ENCODE measurements at regions not wholly inside any gene's neighbourhood (a gene's known extent, or its start where the extent isn't known, plus 50 kb on each side); places are given as distances from the start of the nearest gene placed in this dataset.

DNA sequence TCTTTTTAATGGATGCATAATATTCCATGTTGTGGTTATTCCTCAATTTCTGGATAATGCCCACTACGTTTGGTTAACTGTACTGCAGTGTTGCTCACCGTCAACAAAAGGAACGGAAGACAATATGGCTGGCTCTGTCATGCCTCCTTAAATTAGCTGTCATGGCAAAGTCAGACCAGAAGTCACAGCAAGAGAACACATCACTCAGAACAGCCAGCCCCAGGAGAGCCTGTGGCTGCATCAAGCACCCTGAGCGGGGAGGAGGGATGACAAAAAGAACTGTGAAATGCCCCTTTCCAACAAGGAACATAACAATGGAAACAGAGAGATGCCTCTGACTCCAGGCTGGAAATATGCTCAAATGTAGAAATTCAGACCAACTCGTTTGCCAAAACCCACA, 366.0 kb upstream of the ZNF507 start:
- Histone ChIP-seq H3K23me2 (ENCODE audit: low read depth, low read length) (0 out of 2 replicates have a peak, but pooled peaks cover 2% of the 10 kb centered on the region), H2BK20ac (ENCODE audit: low read length) (no peak overlapping the region), H2AFZ (ENCODE audit: low read length) (no peak overlapping the region), H3K4me2 (ENCODE audit: insufficient read depth in 1 of 2, low read depth in 2 of 2, low read length in 2 of 2) (no peak overlapping the region), H2BK12ac (ENCODE audit: low read depth, low read length) (no peak overlapping the region), H2AK5ac (ENCODE audit: low read depth, low read length) (no peak overlapping the region), H3K23ac (ENCODE audit: insufficient read length) (no peak overlapping the region), H3K9ac (replicated peaks in 1 of 4; ENCODE audit: extremely low read depth in 1 of 4, low read depth in 3 of 4, low read length in 3 of 4) (no peak overlapping the region), H2BK120ac (replicated peaks; ENCODE audit: low read depth, low read length) (no peak overlapping the region), H4K91ac (replicated peaks; ENCODE audit: insufficient read length, low read length) (no peak overlapping the region), H3K18ac (ENCODE audit: extremely low read depth, low read length) (no peak overlapping the region), H3K27me3 (replicated peaks in 1 of 4; ENCODE audit: control insufficient read depth in 3 of 4, extremely low read depth in 1 of 4, insufficient read depth in 3 of 4, low read length in 3 of 4) (no peaks in the 10 kb centered on the region), H3K27ac (ENCODE audit: low read depth, low read length) (no peak overlapping the region), H3K4me1 (replicated peaks in 1 of 4; ENCODE audit: control insufficient read depth in 3 of 4, insufficient read depth in 4 of 4, low read length in 3 of 4) (no peaks in the 10 kb centered on the region), H3K9me3 (ENCODE audit: insufficient read depth in 2 of 2, low read depth in 1 of 2, low read length in 1 of 2) (no peaks in the 10 kb centered on the region), H3K56ac (replicated peaks; ENCODE audit: insufficient read length, low read depth, low read length) (no peak overlapping the region), H3K14ac (ENCODE audit: insufficient read length) (no peak overlapping the region), H2BK15ac (ENCODE audit: low read length) (no peak overlapping the region), H3K79me2 (ENCODE audit: control insufficient read depth in 1 of 2, insufficient read depth in 2 of 2, low read length in 2 of 2) (no peaks in the 10 kb centered on the region), H4K5ac (ENCODE audit: insufficient read length, low read depth, low read length) (no peak overlapping the region), H4K20me1 (replicated peaks in 1 of 2; ENCODE audit: control insufficient read depth in 1 of 2, insufficient read depth in 2 of 2, low read length in 2 of 2) (no peaks in the 10 kb centered on the region), H3K4ac (replicated peaks; ENCODE audit: insufficient read length, low read depth, low read length) (no peak overlapping the region), H3K4me3 (ENCODE audit: extremely low read depth in 1 of 4, insufficient read depth in 2 of 4, low read depth in 3 of 4, low read length in 4 of 4) (no peak overlapping the region), H2BK5ac (ENCODE audit: low read depth, low read length) (no peak overlapping the region), H3K79me1 (ENCODE audit: low read depth, low read length) (no peaks in the 10 kb centered on the region), H3K36me3 (ENCODE audit: control insufficient read depth in 2 of 4, insufficient read depth in 4 of 4, low read length in 3 of 4) (no peaks in the 10 kb centered on the region), H4K8ac (ENCODE audit: extremely low read depth, insufficient read depth, low read length) (no peak overlapping the region)
- no peak for DNase-seq (ENCODE audit: low read depth in 1 of 2, low spot score in 2 of 2)
- ChIA-PET POLR2A (ENCODE audit: partially characterized antibody) (no interaction called here), CTCF (ENCODE audit: partially characterized antibody) (interaction anchor here (1.4 kb wide), 1 partner anchor 10 kb away, joined by 4 read pairs; no protein-coding TSS in a partner anchor)
- FAIRE-seq: no peak
- 85% methylated on average over 5 of the region's 5 CpGs; no CpG with 5 or more reads in 1 of the 2 experiments for WGBS, 2 experiments (ENCODE audit: extremely low coverage in 1 of 2, insufficient coverage in 1 of 2, insufficient read length in 1 of 2, insufficient replicate concordance in 2 of 2, low coverage in 1 of 2, low lambda C conversion rate in 2 of 2, missing lambda C conversion rate in 1 of 2)
- no peak for TF ChIP-seq ATF3 (IDR thresholded peaks at IDR 0.05; ENCODE audit: insufficient read depth, low read depth, low read length)
- no peak for TF ChIP-seq HDAC6 (IDR thresholded peaks at IDR 0.05; ENCODE audit: low read depth, low read length)
- TF ChIP-seq SP2 (IDR thresholded peaks at IDR 0.05; ENCODE audit: low read length): no peak
- TF ChIP-seq JUND (IDR thresholded peaks at IDR 0.05; ENCODE audit: low read length): no peak
- no peak for TF ChIP-seq SP1 (IDR thresholded peaks at IDR 0.05; ENCODE audit: low read depth, low read length)
- TF ChIP-seq RAD21 (IDR thresholded peaks at IDR 0.05 in 1 of 2, conservative IDR thresholded peaks at IDR 0.05 in 1 of 2; ENCODE audit: low read depth in 2 of 2, low read length in 2 of 2): no peak
- TF ChIP-seq BRCA1 (IDR thresholded peaks at IDR 0.05; ENCODE audit: low read depth, low read length): no peak
- TF ChIP-seq SAP30 (IDR thresholded peaks at IDR 0.05; ENCODE audit: insufficient read depth, insufficient replicate concordance, low read length): no peak
- TF ChIP-seq TAF1 (IDR thresholded peaks at IDR 0.05; ENCODE audit: low read depth, low read length): no peak
- no peak for TF ChIP-seq HDAC2 (IDR thresholded peaks at IDR 0.05; ENCODE audit: borderline replicate concordance in 1 of 2, low read depth in 2 of 2, low read length in 2 of 2)
- TF ChIP-seq CBX5 (IDR thresholded peaks at IDR 0.05; ENCODE audit: low read depth, low read length): no peak
- no peak for TF ChIP-seq SRF (IDR thresholded peaks at IDR 0.05; ENCODE audit: low read depth, low read length)
- TF ChIP-seq CHD2 (IDR thresholded peaks at IDR 0.05; ENCODE audit: low read length): no peak
- TF ChIP-seq SUZ12 (IDR thresholded peaks at IDR 0.05; ENCODE audit: low read length): no peak
